GM13977 (cell line): ENCODE measurements at regions not wholly inside any gene's neighbourhood (a gene's known extent, or its start where the extent isn't known, plus 50 kb on each side); places are given as distances from the start of the nearest gene placed in this dataset.

Experiments used
- DNase-seq: peaks from one replicate; pipeline ENCODE4 v3.0.0; 2012; ENCODE audit warnings: low spot score
- in situ Hi-C: fragments of 300-500 bp; cut with MboI; formaldehyde crosslinking; loops from one replicate; pipeline ENCODE4 v1.12.0; 2022; ENCODE audit warnings: low sequenced_read_pairs, low pct_unique_long_range_greater_than_20kb, mixed read lengths, inconsistent platforms; ENCODE audit not compliant: unreplicated experiment
- TF ChIP-seq, protein P1 (sequence below): IDR thresholded peaks from 2 replicates; pipeline ENCODE4 v1.5.1; 2012; ENCODE audit warnings: mild to moderate bottlenecking, control low read depth; ENCODE audit not compliant: insufficient read depth; ENCODE audit errors: extremely low read depth, missing control alignments

DNA sequence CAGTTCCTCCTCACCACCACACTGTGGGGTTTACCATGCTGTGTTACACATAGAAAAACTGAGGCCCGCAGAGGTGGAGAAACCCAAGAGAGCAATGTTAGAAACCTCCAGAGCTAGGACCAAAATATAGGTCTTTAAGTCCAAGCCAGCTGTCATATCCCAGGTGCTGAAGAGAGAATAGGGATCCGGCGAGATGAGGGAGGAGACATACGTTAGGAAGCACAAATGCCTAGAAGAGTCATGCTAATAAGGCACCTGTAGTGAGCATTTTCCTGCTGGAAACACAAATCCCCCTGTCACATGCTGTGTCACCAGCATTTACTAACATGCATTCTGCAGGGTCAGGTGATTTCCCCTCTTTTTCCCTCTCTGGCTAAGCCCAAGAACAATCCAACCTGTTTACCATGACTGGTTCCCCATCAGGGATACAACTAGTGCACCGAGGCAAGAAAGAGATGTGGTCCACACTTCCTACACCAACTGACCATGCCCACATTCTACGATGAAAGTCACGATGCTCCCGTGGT is 168.6 kb upstream of the CAMK1G start:
- no peak for DNase-seq
- TF ChIP-seq, protein P1, sequence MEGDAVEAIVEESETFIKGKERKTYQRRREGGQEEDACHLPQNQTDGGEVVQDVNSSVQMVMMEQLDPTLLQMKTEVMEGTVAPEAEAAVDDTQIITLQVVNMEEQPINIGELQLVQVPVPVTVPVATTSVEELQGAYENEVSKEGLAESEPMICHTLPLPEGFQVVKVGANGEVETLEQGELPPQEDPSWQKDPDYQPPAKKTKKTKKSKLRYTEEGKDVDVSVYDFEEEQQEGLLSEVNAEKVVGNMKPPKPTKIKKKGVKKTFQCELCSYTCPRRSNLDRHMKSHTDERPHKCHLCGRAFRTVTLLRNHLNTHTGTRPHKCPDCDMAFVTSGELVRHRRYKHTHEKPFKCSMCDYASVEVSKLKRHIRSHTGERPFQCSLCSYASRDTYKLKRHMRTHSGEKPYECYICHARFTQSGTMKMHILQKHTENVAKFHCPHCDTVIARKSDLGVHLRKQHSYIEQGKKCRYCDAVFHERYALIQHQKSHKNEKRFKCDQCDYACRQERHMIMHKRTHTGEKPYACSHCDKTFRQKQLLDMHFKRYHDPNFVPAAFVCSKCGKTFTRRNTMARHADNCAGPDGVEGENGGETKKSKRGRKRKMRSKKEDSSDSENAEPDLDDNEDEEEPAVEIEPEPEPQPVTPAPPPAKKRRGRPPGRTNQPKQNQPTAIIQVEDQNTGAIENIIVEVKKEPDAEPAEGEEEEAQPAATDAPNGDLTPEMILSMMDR: no peak
- in situ Hi-C loops: no loop called here

DNA sequence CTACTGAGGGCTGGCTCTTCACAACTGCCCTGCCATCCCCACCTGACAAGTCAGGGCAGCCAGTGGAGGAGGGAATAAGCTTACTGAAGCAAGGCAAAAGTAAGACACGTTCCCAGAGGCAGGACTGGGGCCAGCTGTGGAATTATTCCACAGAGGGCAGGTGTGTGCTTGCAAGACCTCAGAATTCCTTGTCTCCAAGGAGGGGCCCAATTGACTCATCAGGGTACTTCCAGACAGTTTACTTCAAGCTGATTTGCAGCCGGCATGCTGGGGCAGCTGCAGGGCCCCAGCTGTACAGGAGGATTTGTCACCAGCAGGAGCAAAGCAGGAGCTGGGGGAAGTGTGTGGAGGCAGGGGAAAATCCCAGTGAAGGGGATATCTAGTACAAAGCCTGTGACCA is 167.5 kb upstream of the CAMK1G start:
- TF ChIP-seq, protein P1: no peak
- no peak for DNase-seq
- in situ Hi-C loops: no loop called here

DNA sequence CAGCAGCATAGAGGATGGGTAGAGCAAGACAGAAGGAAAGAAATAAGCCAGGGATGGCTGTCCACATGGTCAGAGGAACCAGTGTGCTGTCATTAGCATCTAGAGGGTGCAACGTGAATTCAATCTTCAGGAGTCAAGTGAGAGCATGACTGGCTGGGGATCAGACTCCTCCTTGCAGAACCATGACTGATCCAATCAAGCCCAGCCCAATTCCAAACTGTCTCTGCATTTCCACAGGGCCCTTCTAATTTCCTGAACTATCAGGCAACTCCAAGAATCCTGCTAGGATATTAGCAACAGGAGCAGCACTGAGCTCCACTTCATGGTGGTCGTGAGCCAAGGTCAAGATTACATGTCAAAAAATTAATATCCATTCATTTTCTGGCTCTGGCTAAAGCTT is 166.8 kb upstream of the CAMK1G start:
- DNase-seq: no peak
- TF ChIP-seq, protein P1: no peak
- in situ Hi-C loops: no loop called here

DNA sequence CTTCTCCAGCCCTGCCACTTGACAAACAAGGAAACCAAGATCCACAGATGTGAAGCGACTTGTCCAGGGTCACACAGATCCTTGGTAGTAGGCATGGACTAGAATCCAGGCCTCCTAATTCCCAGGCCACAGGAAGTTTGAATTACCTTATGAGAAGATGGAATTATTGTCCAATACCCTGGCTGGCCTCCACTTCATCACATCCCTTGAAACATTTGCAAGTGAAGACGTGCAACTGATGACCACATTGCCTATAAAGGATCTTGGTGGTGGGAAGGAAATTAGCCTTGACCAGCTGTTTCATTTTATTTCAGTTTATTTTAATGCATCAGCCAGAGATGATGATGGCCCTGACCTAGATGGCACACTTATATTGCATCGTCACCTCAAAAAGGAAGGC is 165.8 kb upstream of the CAMK1G start:
- TF ChIP-seq, protein P1: no peak
- no peak for DNase-seq
- in situ Hi-C loops: no loop called here

DNA sequence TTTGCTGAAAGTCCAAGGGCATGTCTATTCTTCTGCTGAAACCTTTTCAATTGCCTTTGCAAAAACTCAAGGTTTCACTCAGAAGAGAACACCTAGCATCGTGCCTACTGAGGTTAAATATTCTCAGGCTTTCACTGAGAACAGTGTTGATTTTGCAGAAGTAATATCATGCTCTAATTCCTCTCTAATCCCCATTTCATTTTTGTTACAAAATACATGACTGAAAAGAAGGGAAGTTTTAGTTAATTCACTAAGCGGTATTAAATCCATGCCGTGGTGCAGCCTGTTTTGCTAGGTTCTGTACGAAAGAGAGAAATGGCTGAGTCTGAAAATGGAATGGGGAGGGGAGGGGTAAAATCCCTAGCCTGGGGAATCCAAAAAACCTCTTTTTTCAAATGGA is 163.2 kb upstream of the CAMK1G start:
- no peak for DNase-seq
- in situ Hi-C loops: no loop called here
- TF ChIP-seq, protein P1: no peak

DNA sequence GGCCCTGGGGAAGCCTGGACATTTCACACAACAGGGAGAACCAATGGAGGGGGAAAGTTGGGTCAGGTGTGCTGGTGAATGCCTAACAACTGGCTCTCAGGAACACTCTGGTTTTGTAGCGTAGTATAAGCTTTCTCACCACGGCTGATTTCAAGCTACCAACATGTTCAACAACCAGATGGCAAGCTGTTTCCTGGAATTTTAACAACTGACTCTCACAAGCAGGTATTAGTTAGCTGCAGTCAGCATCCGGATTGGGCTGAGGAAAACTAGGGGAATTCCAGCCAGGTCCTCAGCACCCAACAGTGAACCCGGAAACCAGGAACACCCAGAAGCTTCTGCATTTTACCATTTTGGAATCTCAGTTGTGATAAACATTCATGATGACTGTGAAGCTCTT is 162.3 kb upstream of the CAMK1G start:
- TF ChIP-seq, protein P1: no peak
- DNase-seq: no peak
- in situ Hi-C loops: no loop called here
